NCI-H69 (cell line): ENCODE measurements at regions not wholly inside any gene's neighbourhood (a gene's known extent, or its start where the extent isn't known, plus 50 kb on each side); places are given as distances from the start of the nearest gene placed in this dataset.
A peak's percentile ranks its signal among the peaks of the same experiment; 100 is the strongest.

ENCODE experiments used
- DNase-seq: peaks from one replicate; lab custom pipeline; 2025; lab: John Stamatoyannopoulos, UW

- DNase-seq = no peak
These were observed 295.8 kb downstream of the GABRB3 start for GRCh38 chr15:26477044-26477443.

DNA sequence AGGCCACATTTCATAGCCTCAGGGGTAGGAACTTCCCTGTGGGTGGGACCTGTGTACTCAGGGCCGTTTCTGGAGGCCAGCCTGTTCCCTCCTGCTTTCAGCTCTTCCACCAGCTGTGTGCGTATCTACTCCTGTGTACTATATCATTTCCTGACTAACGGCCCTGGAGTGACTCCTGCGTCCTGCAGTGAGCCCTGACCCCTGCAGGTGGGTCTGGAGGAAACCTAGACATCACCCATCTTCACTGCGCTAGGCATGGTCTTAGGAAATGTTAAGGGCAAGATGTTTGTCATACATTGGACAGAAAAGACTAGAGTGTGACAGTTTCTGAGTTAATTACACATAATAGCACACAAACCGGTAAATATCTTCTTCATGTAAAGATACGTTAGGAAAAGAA lies 297.3 kb downstream of the GABRB3 start:
- peak; percentile 64 for DNase-seq

GRCh38 chr15:26472661-26473060 lies 300.2 kb downstream of the GABRB3 start:
- no peak for DNase-seq

GRCh38 chr15:26461847-26462608 lies 310.8 kb downstream of the GABRB3 start:
- peak; percentile 23 for DNase-seq

- DNase-seq = no peak
These were observed 312.7 kb downstream of the GABRB3 start for GRCh38 chr15:26460165-26460564.

DNA sequence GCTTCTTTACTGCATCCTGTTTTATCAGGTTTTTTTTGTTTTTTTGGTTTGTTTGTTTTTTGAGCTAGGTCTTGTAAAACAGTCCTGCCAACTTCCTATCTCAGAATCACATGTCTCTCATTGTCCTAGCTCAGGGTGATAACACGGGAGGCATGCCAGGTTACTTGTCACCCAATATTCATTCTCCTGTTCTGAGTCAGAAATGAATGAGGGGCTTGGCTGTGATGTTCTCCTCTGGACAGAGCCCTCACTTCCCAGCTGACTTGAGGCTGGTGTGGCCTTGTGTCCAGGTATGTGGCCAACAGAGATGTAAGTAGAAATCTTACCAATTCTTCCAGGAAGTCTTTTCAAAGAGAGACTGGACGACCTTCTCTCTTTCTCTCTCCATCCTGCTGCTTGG lies 317.0 kb downstream of the GABRB3 start:
- no peak for DNase-seq

DNA sequence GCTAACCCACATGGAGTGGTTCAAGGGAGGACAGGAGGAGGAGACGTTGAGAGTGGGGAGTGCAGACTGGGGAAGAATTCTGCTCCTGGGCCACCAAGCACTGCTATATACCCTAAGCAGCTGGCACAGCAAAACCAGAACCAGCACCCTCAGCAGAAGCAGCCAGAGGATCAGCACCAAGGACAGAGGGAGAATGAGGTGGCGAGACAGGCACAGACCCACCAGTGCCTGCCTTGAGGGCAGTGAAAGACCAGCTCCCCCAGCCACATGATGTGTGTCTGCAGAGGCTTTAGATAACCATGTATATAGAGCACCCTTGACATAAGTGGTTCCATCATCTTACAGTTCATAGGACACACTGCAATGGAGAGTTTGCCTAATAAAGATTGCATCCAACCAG lies 319.0 kb downstream of the GABRB3 start:
- no peak for DNase-seq

- DNase-seq = peak; percentile 57
These were observed 320.9 kb downstream of the GABRB3 start for GRCh38 chr15:26451995-26452394.

GRCh38 chr15:26449291-26449690 lies 323.6 kb downstream of the GABRB3 start:
- DNase-seq = no peak

DNA sequence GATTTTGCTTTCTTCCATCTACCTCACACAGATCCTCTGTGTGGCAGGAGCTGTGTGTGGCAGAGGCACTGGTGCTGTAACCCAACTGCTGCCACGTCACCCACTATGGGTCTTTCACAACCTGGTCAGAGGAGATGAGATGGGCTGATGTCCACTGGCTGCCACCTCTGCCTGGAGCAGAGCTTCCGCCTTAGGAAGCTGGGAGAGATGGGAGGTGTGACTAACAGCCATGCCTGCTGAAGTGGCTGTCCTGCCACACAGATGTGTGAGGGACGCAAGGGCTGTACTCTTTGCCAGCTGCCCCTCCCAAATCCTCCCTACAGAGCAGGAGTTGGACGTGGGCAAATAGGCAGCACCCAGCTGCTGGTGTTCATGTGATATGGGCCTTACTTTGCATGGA lies 329.5 kb downstream of the GABRB3 start:
- DNase-seq = no peak

GRCh38 chr15:26442680-26443079 lies 330.2 kb downstream of the GABRB3 start:
- no peak for DNase-seq

GRCh38 chr15:26439681-26440080 lies 333.2 kb downstream of the GABRB3 start:
- no peak for DNase-seq

- no peak for DNase-seq
These were observed 334.1 kb downstream of the GABRB3 start for GRCh38 chr15:26438718-26439117.

DNA sequence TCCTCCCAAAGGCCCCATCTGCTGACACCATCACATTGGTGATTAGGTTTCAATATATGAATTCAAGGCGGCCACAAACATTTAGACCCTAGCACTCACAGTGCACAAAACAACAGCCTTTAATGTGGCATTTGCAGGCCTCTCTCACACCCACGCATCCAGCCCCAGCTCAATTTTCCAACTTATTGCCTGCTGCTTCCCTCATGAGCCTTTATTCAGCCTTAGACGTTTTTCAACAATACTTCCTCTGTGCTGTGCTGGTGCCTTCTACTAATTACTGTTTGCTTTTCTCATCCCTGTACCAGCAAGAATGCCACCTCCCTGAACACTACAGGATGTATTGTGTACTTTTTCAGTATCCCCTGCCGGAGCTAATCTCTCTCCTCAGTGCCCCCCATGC lies 334.6 kb downstream of the GABRB3 start:
- peak; percentile 85 for DNase-seq

DNA sequence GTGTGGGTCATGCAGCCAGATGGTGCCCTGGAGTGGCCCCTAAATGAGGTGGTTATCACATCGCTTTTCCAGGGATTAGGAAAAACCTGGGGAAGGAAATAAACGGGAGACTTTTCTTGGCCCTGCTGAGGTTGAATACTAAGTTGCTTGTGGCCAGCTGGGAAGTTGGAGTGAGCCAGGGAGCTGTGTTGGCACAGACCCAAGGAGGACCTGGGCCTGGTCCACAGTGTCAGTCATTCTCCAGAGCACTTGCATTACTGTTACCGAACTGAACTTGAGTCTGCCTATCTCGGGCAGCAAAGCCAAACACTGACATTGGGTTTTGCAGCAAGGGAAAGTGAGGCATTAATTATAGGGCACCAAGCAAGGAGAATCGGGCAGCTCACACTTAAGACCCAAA lies 339.0 kb downstream of the GABRB3 start:
- no peak for DNase-seq

GRCh38 chr15:26433060-26433459 lies 339.8 kb downstream of the GABRB3 start:
- DNase-seq = no peak

DNA sequence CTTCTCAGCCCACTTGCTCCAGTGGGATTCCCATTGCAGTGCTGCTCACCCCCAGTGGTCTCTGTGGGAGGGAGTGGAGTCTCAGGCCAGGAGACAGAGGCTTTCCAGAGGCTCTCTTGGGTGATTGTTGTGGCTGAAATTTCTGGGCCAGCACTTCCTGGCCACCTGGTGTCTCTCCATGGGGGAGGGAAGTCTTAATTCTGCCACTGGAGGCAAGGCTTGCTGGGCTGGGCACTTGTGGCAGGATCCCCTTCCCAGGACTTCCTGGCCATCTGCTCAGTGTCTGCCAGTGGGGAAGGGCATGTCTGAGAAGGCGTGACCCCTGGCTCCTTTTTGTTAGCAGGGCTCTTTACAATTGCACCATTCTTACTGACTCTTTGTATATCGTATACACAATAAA lies 351.8 kb downstream of the GABRB3 start:
- DNase-seq = peak; percentile 89

GRCh38 chr15:26395624-26396023 lies 377.2 kb downstream of the GABRB3 start:
- peak; percentile 21 for DNase-seq

- DNase-seq = peak; percentile 73
These were observed 378.1 kb downstream of the GABRB3 start for GRCh38 chr15:26394801-26395200.

GRCh38 chr15:26392956-26393355 lies 379.9 kb downstream of the GABRB3 start:
- DNase-seq = no peak

- peak; percentile 98 for DNase-seq
These were observed 381.2 kb downstream of the GABRB3 start for GRCh38 chr15:26391567-26392194.

- no peak for DNase-seq
These were observed 390.3 kb downstream of the GABRB3 start for GRCh38 chr15:26382444-26383072.

DNA sequence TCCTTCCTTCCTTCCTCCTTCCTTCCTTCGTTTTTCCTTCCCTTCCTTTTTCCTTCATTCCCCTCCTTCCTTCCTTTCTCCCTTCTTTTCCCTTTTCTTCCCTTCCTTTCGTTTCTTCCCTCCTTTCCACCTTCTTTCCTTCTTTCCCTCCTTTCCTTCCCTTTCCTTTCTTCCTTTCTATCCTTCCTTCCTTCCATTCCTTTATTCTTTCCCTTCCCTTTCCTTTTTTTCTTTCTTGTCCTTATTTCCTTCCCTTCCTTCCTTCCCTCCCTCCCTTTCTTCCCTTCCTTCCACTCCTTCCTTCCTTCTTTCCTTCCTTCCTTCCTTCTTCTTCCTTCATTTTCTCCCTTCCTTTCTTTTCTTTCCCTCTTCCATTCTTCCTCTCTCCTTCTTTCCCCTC lies 394.6 kb downstream of the GABRB3 start:
- DNase-seq = no peak
